Inferior parietal cortex (tissue), 1 donor: ENCODE measurements at regions not wholly inside any gene's neighbourhood (a gene's known extent, or its start where the extent isn't known, plus 50 kb on each side); places are given as distances from the start of the nearest gene placed in this dataset.

ENCODE experiments used
- DNase-seq: peaks from one replicate; pipeline ENCODE4 v3.0.0-alpha.2; 2016; ENCODE audit errors: extremely low spot score

- DNase-seq: peak; percentile 13
Measured at GRCh38 chr11:116415095-116415494, 357.7 kb downstream of the BUD13 start.

DNA sequence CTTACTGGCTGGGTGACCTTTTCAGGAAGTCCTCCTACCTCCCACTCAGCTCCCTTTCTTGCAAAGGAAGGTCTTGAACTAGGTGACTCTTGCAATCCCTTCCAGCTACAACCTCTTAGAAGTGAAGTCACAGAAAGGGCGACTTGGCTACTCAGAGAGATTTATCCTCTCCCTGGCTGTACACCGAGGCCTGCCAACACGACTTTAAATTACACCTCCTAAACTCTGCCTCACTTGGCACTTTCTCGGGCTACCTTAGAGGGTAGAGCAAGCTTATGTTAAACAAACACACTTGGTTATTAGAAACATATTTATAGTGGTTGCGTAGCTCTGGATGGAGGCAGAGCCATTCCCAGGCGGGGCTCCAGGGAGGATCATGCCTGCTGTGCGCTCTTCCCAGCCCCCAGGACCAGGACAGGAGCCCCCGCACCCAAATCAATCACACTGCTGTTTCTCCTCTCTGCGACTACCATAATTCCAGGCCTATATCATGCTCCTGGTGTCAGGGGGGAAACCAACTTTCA is 358.4 kb downstream of the BUD13 start:
- DNase-seq: no peak

DNA sequence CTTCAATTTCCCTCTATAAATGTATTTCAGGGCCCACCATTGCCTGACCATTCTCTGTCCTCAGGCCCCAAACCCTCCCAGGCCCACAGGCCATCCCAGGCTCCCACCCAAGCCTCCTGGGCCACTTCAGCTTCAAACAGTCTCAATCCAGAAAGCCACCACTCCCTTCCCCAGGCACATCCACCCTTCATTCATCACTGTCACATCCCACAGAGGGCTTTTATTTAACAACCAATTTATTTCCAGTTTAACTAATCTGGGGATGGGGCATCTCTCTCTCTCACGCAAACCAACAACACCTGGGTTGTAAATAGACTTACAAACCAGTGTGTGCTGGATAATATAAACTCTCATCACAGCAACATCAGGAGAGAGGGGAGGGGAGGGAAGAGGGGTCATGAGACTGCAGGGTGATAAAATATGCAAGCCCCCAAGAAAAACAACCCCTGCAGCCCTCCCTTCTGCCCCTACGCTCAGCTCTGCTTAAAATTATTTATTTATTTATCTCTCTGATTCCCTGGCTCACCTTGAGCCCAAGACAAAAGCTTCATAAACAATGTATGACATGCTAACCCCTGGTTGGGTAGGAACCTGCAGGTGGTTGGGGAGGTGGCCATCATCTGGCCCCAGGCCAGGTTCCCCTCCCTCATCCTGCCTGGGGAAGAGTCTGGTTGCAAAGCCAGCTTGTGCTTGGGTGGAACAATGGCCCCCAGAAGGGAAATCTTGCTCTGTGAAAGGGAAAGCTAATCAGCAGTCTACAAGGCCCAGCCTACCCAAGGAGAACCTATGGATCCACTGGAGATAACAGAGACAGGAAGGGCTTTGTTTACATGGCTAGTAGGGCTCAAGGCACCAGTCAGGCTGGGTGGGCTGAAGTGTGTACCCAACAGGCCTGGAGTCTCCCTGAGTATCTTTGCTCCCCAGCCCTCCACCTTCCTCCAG is 359.2 kb downstream of the BUD13 start:
- no peak for DNase-seq

DNA sequence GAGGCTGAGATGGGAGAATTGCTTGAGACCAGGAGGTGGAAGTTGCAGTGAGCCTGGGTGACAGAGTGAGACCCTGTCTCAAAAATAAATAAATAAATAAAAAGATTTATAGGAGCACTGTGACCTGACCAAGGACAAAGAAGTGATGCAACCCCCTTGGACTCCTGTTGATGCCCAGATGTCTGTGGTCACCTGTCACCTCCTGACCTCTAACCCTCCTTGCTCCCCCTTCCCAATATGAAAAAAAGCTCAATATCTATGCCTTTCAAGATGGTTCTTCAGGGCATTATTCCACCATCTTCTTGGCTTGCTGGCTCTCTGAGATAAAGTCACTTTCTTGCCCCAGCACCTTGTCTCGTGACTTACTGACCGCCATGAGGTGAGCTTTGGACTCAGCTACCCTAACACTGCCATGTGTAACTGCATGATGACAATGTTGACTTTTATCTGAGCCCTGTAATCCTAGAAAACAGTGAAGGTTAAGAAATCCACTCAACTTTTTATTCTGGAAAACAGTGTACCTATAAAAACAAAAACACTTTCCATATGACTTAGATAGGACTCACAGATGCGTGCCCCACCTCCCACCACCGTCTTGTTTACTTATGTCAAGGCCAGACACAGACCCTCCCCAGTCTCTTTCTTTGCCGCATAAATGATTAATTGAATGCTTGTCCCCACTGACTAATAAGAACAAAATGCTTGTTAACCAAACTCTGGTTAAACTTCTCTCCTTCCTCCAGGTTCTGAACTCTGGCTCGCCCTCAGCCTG is 360.5 kb downstream of the BUD13 start:
- DNase-seq: no peak

- DNase-seq: no peak
Measured at GRCh38 chr11:116409238-116409637, 363.5 kb downstream of the BUD13 start.

DNA sequence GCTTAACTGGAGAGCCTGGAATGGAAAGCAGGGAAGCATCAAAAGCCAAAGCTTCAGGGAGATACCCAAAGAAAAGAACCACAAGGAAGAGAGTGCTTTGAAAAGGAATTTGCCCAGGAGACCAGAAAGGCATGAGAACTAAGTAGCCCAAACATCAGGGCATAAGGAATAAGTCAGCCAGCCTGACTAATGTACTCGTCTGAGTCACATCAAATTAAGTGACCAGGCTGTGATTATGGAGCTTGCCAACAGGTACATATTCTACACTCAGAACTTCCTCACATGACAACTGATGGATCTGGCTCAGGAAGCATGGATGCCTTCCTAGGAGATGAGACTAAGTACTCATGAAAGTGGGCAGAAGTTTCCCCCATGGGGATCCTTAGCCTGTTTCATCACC is 366.7 kb downstream of the BUD13 start:
- DNase-seq: no peak

- no peak for DNase-seq
Measured at GRCh38 chr11:116404462-116404798, 368.4 kb downstream of the BUD13 start.

DNA sequence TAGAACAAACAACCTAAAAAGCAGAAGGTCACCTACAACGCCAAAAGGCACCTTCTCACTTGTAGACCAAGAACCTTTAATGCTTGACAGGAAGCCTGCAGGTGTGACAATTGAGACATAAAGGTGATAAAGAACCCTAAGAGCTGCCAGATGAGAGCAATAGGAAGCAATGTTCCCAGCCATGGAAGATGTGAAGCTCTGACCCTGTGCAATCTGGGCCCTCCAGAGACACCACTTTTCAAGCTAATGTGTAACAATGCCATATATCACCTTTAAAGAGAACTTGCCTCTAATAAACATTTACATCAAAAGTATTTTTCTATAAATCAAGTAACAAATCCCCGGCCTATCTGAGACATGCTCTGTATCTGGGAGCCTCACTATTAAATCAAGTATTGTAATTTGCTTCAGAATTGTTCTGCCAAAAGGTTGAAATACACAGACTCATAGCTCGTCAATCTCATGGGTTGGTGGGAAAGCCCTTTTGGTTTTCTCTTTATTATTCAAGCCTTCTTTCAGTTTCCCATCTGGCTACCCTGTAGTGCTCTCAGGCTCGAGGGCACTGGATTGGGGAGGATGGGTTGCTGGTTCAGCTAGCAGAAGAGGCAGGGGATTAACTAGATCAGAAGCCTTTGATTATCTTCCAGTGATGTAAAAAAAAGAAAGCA is 368.9 kb downstream of the BUD13 start:
- DNase-seq: no peak

DNA sequence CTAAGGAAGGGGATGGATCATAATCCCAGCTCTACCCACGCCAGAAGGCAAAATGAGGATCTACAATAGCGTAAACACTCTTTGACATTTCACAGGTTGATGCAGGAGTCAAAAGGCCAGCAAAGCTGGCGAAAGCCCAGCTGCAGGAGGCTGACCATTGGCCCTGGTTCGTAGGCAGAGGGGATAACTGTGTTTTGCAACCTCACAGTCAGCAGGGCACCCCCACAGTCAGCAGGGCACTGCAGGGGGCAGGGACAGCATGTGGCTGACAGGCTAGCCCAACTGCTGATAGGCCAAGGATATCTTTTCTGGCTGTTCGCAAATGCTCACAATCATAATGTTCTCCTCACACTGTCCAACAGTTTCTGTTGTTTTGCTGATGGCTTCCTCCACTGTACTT is 372.7 kb downstream of the BUD13 start:
- no peak for DNase-seq

DNA sequence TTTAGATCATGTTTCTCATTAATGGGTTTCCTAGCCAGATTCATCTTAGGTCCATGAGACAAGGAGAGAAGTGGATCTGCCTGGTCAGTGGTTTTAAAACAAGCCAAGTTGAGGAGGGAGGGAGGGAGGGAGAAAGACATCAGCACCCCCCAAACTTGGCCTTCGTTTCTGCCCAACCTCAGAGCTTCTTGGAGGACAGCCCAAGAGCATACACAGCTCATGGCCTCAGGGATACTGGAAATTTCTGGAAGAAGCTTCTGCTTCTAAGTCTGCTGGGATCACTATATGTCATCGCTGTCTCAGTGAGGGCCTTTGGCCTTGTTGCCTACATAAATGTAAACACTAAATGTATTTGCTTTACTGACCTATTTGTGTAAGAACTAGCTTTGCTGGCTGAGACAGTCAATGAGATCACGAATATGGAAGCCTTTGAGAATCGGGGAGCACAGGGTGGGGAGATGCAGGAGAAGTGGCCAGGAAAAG is 375.1 kb downstream of the BUD13 start:
- no peak for DNase-seq

DNA sequence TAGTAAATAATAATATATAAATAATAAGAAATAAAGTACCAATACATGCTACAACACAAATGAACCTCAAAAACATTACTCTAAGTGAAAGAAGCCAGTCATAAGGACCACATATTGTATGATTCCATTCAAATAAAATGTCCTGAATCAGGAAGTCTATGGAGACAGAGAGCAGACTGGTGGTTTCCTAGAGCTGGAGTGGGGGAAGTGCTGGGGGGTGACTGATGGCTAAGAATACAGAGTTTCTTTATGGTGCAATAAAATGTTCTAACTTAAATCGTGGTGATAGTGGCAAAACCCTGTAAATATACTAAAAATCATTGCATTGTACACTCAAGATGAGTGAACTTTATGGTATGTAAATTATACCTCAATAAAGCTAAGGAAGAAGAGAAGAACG is 376.5 kb downstream of the BUD13 start:
- no peak for DNase-seq

DNA sequence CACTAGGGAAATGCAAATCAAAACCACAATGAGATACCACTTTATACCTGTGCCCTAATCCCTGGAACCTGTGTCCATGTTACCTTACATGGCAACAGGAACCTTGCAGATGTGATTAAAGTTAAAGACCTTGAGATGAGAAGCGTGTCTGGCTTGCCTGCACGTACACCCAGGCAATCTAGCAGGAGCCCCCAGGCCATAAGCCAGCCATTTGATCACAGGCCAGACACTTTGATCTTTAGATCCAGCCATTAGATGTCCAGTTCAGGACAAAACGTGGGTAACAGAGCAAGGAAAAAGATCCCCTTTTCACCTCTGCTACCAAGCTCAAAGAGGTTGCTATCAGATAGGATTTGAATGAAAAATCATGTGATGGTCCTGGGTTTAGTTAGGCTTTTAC is 378.8 kb downstream of the BUD13 start:
- no peak for DNase-seq

DNA sequence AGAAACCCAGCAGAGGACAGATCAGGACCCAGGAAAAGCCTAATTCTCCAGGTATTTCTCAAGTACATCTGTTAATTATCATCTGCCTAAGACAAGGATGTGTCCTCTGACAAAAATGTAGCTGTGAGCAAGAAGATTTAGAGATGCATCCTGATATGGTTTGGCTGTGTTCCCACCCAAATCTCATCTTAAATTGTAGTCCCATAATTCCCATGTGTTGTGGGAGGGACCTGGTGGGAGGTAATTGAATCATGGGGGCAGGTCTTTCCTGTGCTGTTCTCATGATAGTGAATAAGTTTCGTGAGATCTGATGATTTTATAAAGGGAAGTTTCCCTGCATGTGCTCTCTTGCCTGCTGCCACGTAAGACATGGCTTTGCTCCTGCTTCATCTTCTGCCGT is 381.8 kb downstream of the BUD13 start:
- no peak for DNase-seq

- no peak for DNase-seq
Measured at GRCh38 chr11:116388146-116388545, 384.6 kb downstream of the BUD13 start.

- no peak for DNase-seq
Measured at GRCh38 chr11:116387641-116388040, 385.1 kb downstream of the BUD13 start.

- DNase-seq: no peak
Measured at GRCh38 chr11:116386118-116386699, 386.6 kb downstream of the BUD13 start.

DNA sequence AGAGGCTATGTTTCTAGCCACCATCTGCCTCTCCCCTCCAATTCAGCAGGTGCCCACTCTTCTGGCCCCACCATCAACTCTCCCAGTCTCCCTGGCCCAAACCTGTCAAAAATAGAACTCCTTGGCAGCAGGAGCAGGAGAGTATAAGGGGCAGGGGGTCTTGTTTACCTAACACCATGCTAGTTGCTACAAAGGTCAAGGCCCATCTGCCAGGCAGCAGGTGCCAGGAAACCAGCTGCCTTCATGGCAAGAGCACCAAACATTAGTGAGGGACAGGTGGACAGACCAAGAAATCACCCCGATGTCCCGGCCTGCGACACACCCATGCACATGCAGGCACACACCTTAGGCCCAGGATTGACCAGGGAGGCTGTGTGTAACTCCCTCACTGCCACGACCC is 387.9 kb downstream of the BUD13 start:
- DNase-seq: no peak

DNA sequence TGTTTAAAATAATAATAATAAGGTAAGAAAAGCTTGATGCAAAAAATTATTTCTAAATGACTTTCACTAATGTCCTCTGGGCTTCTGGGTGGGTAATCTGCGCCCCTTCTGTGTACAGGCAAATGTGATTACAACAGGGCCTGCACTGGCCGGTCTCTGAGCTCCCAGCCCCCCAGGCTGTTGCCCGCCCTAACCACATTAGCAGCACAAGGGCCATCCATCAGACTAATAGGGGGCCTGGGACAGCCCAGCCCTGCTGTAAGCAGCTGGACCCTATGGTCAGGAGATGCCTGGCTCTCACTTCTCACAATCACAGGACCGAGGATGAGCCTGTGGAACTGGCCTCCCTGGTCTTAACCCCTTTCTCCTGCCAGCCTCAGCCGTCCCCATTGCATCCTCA is 388.4 kb downstream of the BUD13 start:
- no peak for DNase-seq

GRCh38 chr11:116379185-116379828 is 393.5 kb downstream of the BUD13 start:
- no peak for DNase-seq

- no peak for DNase-seq
Measured at GRCh38 chr11:116376547-116376946, 396.2 kb downstream of the BUD13 start.

- no peak for DNase-seq
Measured at GRCh38 chr11:116376054-116376453, 396.7 kb downstream of the BUD13 start.
